Osteoblast (primary cell): ENCODE measurements at regions not wholly inside any gene's neighbourhood (a gene's known extent, or its start where the extent isn't known, plus 50 kb on each side); places are given as distances from the start of the nearest gene placed in this dataset.

Experiments used
- DNase-seq: peaks from one replicate; pipeline ENCODE4 v3.0.0; 2011; ENCODE audit warnings: low spot score, mixed read lengths; ENCODE audit not compliant: insufficient read length; ENCODE audit errors: missing footprints
- H2AFZ ChIP-seq: 2 replicates; pipeline ENCODE4 v1.6.0; 2011; ENCODE audit warnings: mild to moderate bottlenecking, low read length
- H3K27ac ChIP-seq: 2 replicates; pipeline ENCODE4 v1.5.1; 2011; ENCODE audit warnings: mild to moderate bottlenecking, low read depth, low read length, moderate library complexity
- H3K27me3 ChIP-seq: 2 replicates; pipeline ENCODE4 v1.6.0; 2012; ENCODE audit warnings: mild to moderate bottlenecking, control low read depth, inconsistent platforms, low read length, moderate library complexity; ENCODE audit not compliant: insufficient read depth
- H3K36me3 ChIP-seq: 2 replicates; pipeline ENCODE4 v1.5.1; 2011; ENCODE audit warnings: mild to moderate bottlenecking, low read length, control low read depth, moderate library complexity; ENCODE audit not compliant: insufficient read depth
- H3K4me1 ChIP-seq: 2 replicates; pipeline ENCODE4 v1.5.1; 2011; ENCODE audit warnings: mild to moderate bottlenecking, low read length, control low read depth, moderate library complexity; ENCODE audit not compliant: insufficient read depth
- H3K4me2 ChIP-seq: 2 replicates; pipeline ENCODE4 v1.6.0; 2011; ENCODE audit warnings: mild to moderate bottlenecking, low read length; ENCODE audit not compliant: insufficient read depth
- H3K4me3 ChIP-seq: fragments of 200-600 bp; sonication (generic); 3 replicates; pipeline ENCODE4 v1.5.1; 2012; ENCODE audit warnings: mild to moderate bottlenecking, low read length, inconsistent platforms; ENCODE audit not compliant: insufficient read depth
- H3K79me2 ChIP-seq: 2 replicates; pipeline ENCODE4 v1.6.0; 2012; ENCODE audit warnings: mild to moderate bottlenecking, low read length, control low read depth, inconsistent platforms; ENCODE audit not compliant: insufficient read depth
- H3K9me3 ChIP-seq: 2 replicates; pipeline ENCODE4 v1.5.1; 2011; ENCODE audit warnings: low read depth, low read length, control low read depth
- H4K20me1 ChIP-seq: 2 replicates; pipeline ENCODE4 v1.6.0; 2012; ENCODE audit warnings: mild to moderate bottlenecking, low read length, control low read depth; ENCODE audit not compliant: insufficient read depth
- TF ChIP-seq, protein P1 (sequence below): IDR thresholded peaks from 2 replicates; pipeline ENCODE4 v1.5.1; 2011; ENCODE audit warnings: mild to moderate bottlenecking, low read depth, low read length, moderate library complexity; ENCODE audit errors: extremely low read depth

DNA sequence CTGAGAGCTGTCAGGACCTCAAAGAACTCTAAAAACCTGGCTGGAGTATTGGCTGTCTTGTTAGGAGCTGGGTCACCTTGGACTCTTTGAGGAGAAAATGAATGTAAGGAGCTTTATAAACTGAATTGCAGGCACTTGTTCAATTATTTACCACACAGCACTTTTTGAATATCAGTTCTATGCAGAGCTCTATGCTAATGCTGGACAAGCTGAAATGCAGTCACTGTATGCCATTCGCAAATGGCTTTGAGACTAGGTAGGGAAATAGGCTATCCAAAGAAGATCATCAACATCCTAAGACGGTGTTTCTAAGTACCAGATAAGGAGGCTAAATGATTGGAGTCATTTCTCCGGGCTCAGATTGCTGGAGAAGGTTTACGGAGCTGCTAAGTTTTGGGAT, 333.5 kb downstream of the SIPA1L2 start:
- Histone ChIP-seq H3K4me1 (no peaks in the 10 kb centered on the region), H3K27me3 (no peaks in the 10 kb centered on the region), H3K36me3 (no peaks in the 10 kb centered on the region), H3K4me2 (no peak overlapping the region), H3K9me3 (no peaks in the 10 kb centered on the region), H3K79me2 (no peaks in the 10 kb centered on the region), H3K4me3 (no peak overlapping the region), H3K27ac (no peak overlapping the region), H2AFZ (no peak overlapping the region), H4K20me1 (no peaks in the 10 kb centered on the region)
- TF ChIP-seq, protein P1, sequence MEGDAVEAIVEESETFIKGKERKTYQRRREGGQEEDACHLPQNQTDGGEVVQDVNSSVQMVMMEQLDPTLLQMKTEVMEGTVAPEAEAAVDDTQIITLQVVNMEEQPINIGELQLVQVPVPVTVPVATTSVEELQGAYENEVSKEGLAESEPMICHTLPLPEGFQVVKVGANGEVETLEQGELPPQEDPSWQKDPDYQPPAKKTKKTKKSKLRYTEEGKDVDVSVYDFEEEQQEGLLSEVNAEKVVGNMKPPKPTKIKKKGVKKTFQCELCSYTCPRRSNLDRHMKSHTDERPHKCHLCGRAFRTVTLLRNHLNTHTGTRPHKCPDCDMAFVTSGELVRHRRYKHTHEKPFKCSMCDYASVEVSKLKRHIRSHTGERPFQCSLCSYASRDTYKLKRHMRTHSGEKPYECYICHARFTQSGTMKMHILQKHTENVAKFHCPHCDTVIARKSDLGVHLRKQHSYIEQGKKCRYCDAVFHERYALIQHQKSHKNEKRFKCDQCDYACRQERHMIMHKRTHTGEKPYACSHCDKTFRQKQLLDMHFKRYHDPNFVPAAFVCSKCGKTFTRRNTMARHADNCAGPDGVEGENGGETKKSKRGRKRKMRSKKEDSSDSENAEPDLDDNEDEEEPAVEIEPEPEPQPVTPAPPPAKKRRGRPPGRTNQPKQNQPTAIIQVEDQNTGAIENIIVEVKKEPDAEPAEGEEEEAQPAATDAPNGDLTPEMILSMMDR: no peak
- no peak for DNase-seq

DNA sequence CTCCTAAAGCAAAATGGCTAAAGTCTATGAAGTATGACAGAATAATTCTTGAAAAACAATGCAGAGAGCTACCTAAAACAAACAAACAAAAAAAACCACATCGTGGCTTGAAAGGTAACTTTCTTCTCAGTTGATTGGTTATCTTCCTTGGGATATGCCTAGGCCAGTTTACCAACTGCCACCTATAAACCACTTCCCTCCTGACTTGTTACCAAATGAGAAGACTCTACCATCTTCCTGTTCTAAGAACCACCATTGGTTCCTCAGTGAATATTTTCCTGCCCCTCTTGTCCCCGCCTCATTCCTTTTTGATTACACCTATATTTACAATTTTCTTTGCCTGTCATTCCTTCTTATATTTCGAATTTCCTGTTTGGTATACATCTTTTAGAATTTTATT, 336.6 kb downstream of the SIPA1L2 start:
- no peak overlapping the region for H3K4me2 ChIP-seq
- H4K20me1 ChIP-seq: no peaks in the 10 kb centered on the region
- TF ChIP-seq, protein P1: no peak
- H3K27ac ChIP-seq: no peak overlapping the region
- H3K4me3 ChIP-seq: no peak overlapping the region
- DNase-seq: no peak
- H3K9me3 ChIP-seq: no peaks in the 10 kb centered on the region
- H3K27me3 ChIP-seq: no peaks in the 10 kb centered on the region
- H3K36me3 ChIP-seq: no peaks in the 10 kb centered on the region
- no peaks in the 10 kb centered on the region for H3K79me2 ChIP-seq
- no peaks in the 10 kb centered on the region for H3K4me1 ChIP-seq
- H2AFZ ChIP-seq: no peak overlapping the region

DNA sequence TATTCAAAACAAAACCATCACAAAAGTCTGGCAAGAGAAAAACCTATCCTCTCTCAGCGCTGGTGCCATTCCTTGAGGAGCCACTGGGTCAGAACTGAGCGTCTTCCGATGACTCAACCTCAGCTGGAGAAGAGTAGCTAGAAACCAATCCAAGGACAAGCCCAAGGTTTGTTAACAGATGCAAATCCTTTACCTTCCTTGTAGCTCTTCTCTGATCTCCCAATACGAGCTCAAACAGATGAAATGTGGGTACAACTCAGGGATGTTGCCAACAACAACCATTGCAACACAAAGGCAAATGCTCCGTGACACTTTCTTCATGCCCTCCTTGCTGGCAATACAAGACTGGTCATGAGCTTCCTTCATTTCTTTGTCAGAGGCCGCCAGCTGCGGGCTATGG, 337.1 kb downstream of the SIPA1L2 start:
- TF ChIP-seq, protein P1: no peak
- no peaks in the 10 kb centered on the region for H4K20me1 ChIP-seq
- H3K4me1 ChIP-seq: no peaks in the 10 kb centered on the region
- H3K79me2 ChIP-seq: no peaks in the 10 kb centered on the region
- H3K27ac ChIP-seq: no peak overlapping the region
- H3K4me2 ChIP-seq: no peak overlapping the region
- DNase-seq: no peak
- H3K36me3 ChIP-seq: no peaks in the 10 kb centered on the region
- no peak overlapping the region for H3K4me3 ChIP-seq
- no peaks in the 10 kb centered on the region for H3K27me3 ChIP-seq
- no peaks in the 10 kb centered on the region for H3K9me3 ChIP-seq
- H2AFZ ChIP-seq: no peak overlapping the region

DNA sequence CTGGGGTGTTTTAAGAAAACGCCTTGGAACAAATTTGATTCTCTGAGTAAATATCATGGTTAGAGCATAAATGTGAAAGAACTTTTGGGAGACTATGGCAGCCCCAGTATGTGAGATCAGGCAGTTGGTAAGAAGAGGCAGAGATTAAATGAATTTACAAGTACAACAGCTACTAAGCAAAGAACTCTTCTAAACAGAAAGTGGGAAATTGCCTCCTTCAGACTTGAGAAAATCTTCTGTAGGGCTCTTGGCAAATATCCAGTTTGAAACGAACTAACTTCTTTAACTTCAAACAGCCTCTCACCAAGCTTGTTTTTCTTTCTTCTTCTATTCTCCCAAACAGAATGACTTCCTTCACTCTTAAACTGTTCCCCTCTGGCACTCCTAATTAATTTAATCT, 337.7 kb downstream of the SIPA1L2 start:
- Histone ChIP-seq H3K36me3 (no peaks in the 10 kb centered on the region), H3K27ac (no peak overlapping the region), H3K79me2 (no peaks in the 10 kb centered on the region), H3K4me3 (no peak overlapping the region), H2AFZ (no peak overlapping the region), H3K27me3 (no peaks in the 10 kb centered on the region), H3K9me3 (no peaks in the 10 kb centered on the region), H4K20me1 (no peaks in the 10 kb centered on the region), H3K4me2 (no peak overlapping the region), H3K4me1 (no peaks in the 10 kb centered on the region)
- TF ChIP-seq, protein P1: no peak
- DNase-seq: no peak
